GM19467 (cell line): ENCODE measurements at regions not wholly inside any gene's neighbourhood (a gene's known extent, or its start where the extent isn't known, plus 50 kb on each side); places are given as distances from the start of the nearest gene placed in this dataset.

Source experiments
- ATAC-seq: cut with Tn5 transposase; IDR thresholded peaks from one replicate; pipeline ENCODE4 v1.9.1; 2021; ENCODE audit warnings: mild to moderate bottlenecking, moderate library complexity; ENCODE audit not compliant: unreplicated experiment

GRCh38 chr17:77867976-77868713, 90.4 kb upstream of the TNRC6C start:
- no peak for ATAC-seq

GRCh38 chr17:77869041-77869599, 89.4 kb upstream of the TNRC6C start:
- ATAC-seq, result no peak

GRCh38 chr17:77869665-77870132, 88.8 kb upstream of the TNRC6C start:
- ATAC-seq, result peak; percentile 63

- no peak for ATAC-seq
Observed at GRCh38 chr17:77872199-77872598, 86.3 kb upstream of the TNRC6C start.

GRCh38 chr17:77872714-77873499, 85.6 kb upstream of the TNRC6C start:
- ATAC-seq, result no peak

GRCh38 chr17:77873500-77874302, 84.8 kb upstream of the TNRC6C start:
- no peak for ATAC-seq

- no peak for ATAC-seq
Observed at GRCh38 chr17:77874303-77875050, 84.0 kb upstream of the TNRC6C start.

GRCh38 chr17:77875051-77875780, 83.3 kb upstream of the TNRC6C start:
- no peak for ATAC-seq

- ATAC-seq, result no peak
Observed at GRCh38 chr17:77875881-77876509, 82.5 kb upstream of the TNRC6C start.

- ATAC-seq, result no peak
Observed at GRCh38 chr17:77877036-77877435, 81.5 kb upstream of the TNRC6C start.

- ATAC-seq, result no peak
Observed at GRCh38 chr17:77877646-77878355, 80.7 kb upstream of the TNRC6C start.

GRCh38 chr17:77879226-77879895, 79.1 kb upstream of the TNRC6C start:
- no peak for ATAC-seq

- no peak for ATAC-seq
Observed at GRCh38 chr17:77879896-77880280, 78.6 kb upstream of the TNRC6C start.

GRCh38 chr17:77880711-77881450, 77.6 kb upstream of the TNRC6C start:
- ATAC-seq, result no peak

- ATAC-seq, result peak; percentile 72
Observed at GRCh38 chr17:77881545-77881944, 77.0 kb upstream of the TNRC6C start.

GRCh38 chr17:77882040-77882439, 76.5 kb upstream of the TNRC6C start:
- no peak for ATAC-seq

- ATAC-seq, result no peak
Observed at GRCh38 chr17:77882481-77883212, 75.9 kb upstream of the TNRC6C start.
